ENCODE measurements at regions not wholly inside any gene's neighbourhood (a gene's known extent, or its start where the extent isn't known, plus 50 kb on each side); places are given as distances from the start of the nearest gene placed in this dataset.

- no peak overlapping the region for H3K4me3 ChIP-seq (replicated peaks; ENCODE audit: insufficient read depth, low read length)
- no peak for DNase-seq (ENCODE audit: low read depth in 1 of 2, low spot score in 1 of 2)
- no peak for TF ChIP-seq POLR2AphosphoS5 (IDR thresholded peaks at IDR 0.05; ENCODE audit: low read depth)
- TF ChIP-seq GABPA (IDR thresholded peaks at IDR 0.05; ENCODE audit: low read depth), result no peak
- TF ChIP-seq REST (IDR thresholded peaks at IDR 0.05; ENCODE audit: insufficient replicate concordance, low read depth), result no peak
- TF ChIP-seq SPI1 (IDR thresholded peaks at IDR 0.05; ENCODE audit: borderline replicate concordance, low read depth), result no peak
- TF ChIP-seq, protein P1, sequence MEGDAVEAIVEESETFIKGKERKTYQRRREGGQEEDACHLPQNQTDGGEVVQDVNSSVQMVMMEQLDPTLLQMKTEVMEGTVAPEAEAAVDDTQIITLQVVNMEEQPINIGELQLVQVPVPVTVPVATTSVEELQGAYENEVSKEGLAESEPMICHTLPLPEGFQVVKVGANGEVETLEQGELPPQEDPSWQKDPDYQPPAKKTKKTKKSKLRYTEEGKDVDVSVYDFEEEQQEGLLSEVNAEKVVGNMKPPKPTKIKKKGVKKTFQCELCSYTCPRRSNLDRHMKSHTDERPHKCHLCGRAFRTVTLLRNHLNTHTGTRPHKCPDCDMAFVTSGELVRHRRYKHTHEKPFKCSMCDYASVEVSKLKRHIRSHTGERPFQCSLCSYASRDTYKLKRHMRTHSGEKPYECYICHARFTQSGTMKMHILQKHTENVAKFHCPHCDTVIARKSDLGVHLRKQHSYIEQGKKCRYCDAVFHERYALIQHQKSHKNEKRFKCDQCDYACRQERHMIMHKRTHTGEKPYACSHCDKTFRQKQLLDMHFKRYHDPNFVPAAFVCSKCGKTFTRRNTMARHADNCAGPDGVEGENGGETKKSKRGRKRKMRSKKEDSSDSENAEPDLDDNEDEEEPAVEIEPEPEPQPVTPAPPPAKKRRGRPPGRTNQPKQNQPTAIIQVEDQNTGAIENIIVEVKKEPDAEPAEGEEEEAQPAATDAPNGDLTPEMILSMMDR (IDR thresholded peaks at IDR 0.05; ENCODE audit: insufficient read depth, low read length), result no peak
- H3K27ac ChIP-seq (replicated peaks), result no peak overlapping the region
- H3K27me3 ChIP-seq (ENCODE audit: insufficient read depth, poor library complexity, severe bottlenecking), result no peaks in the 10 kb centered on the region
Observed at GRCh38 chr2:39511605-39512433, 74.7 kb upstream of the MAP4K3 start.

GRCh38 chr2:39512434-39512935 lies 75.4 kb upstream of the MAP4K3 start:
- Histone ChIP-seq H3K27ac (replicated peaks) (no peak overlapping the region), H3K27me3 (ENCODE audit: insufficient read depth, poor library complexity, severe bottlenecking) (no peaks in the 10 kb centered on the region), H3K4me3 (replicated peaks; ENCODE audit: insufficient read depth, low read length) (no peak overlapping the region)
- DNase-seq (ENCODE audit: low read depth in 1 of 2, low spot score in 1 of 2), result no peak
- no peak for TF ChIP-seq SPI1 (IDR thresholded peaks at IDR 0.05; ENCODE audit: borderline replicate concordance, low read depth)

- H3K27ac ChIP-seq (replicated peaks), result no peak overlapping the region
Observed at GRCh38 chr2:39512941-39513340, 75.9 kb upstream of the MAP4K3 start.

More at GRCh38 chr2:39512941-39513340, 75.9 kb upstream of the MAP4K3 start:
- no peaks in the 10 kb centered on the region for H3K27me3 ChIP-seq (ENCODE audit: insufficient read depth, poor library complexity, severe bottlenecking)
- no peak for DNase-seq (ENCODE audit: low read depth in 1 of 2, low spot score in 1 of 2)
- TF ChIP-seq POLR2AphosphoS5 (IDR thresholded peaks at IDR 0.05; ENCODE audit: low read depth) (no peak), SPI1 (IDR thresholded peaks at IDR 0.05; ENCODE audit: borderline replicate concordance, low read depth) (no peak), GABPA (IDR thresholded peaks at IDR 0.05; ENCODE audit: low read depth) (no peak), REST (IDR thresholded peaks at IDR 0.05; ENCODE audit: insufficient replicate concordance, low read depth) (no peak)
- TF ChIP-seq, protein P1 (IDR thresholded peaks at IDR 0.05; ENCODE audit: insufficient read depth, low read length), result no peak
- H3K4me3 ChIP-seq (replicated peaks; ENCODE audit: insufficient read depth, low read length), result no peak overlapping the region
